Esophagus muscularis mucosa (tissue), 4 donors: ENCODE measurements at regions not wholly inside any gene's neighbourhood (a gene's known extent, or its start where the extent isn't known, plus 50 kb on each side); places are given as distances from the start of the nearest gene placed in this dataset.

ENCODE experiments used
- DNase-seq: peaks from one replicate; pipeline ENCODE4 v3.0.0-alpha.2; 2017; ENCODE audit errors: extremely low spot score
- H3K27ac ChIP-seq, 4 donors: fragments of 200-600 bp; sonication (generic); replicated peaks in 1 of 4; 1 replicate in 3 of 4; 2 replicates in 1 of 4; pipeline ENCODE4 v1.5.1; 2016 to 2019; ENCODE audit warnings: mild to moderate bottlenecking in 1 of 4
- H3K27me3 ChIP-seq, 4 donors: fragments of 200-600 bp; sonication (generic); one replicate each; pipeline versions ENCODE4 v1.5.1 to v1.6.0; 2016 to 2019
- H3K36me3 ChIP-seq, 4 donors: fragments of 200-600 bp; sonication (generic); one replicate each; pipeline ENCODE4 v1.5.1; 2016 to 2019
- H3K4me1 ChIP-seq, 4 donors: fragments of 200-600 bp; sonication (generic); one replicate each; pipeline ENCODE4 v1.5.1; 2016 to 2019
- H3K4me3 ChIP-seq, 4 donors: fragments of 200-600 bp; sonication (generic); 1 replicate in 2 of 4; 2 replicates in 2 of 4; pipeline ENCODE4 v1.5.1; 2016 to 2019; ENCODE audit warnings: mild to moderate bottlenecking in 4 of 4, moderate library complexity in 1 of 4
- H3K9me3 ChIP-seq, 4 donors: fragments of 200-600 bp; sonication (generic); 1 replicate in 3 of 4; 2 replicates in 1 of 4; pipeline ENCODE4 v1.5.1; 2016 to 2019
- CTCF ChIP-seq, 3 experiments: fragments of 200-600 bp in 2 of 3; fragments of 450-650 bp in 1 of 3; sonication (generic) in 2 of 3; IDR thresholded peaks; one replicate each; pipeline ENCODE4 v1.5.1; 2017 to 2019; ENCODE audit warnings: antibody characterized with exemption in 3 of 3, mild to moderate bottlenecking in 2 of 3, moderate library complexity in 1 of 3
- EP300 ChIP-seq: sonication (generic); formaldehyde crosslinking; IDR thresholded peaks from one replicate; pipeline ENCODE4 v1.6.1; 2017; ENCODE audit warnings: antibody characterized with exemption
- POLR2A ChIP-seq: fragments of 450-650 bp; IDR thresholded peaks from one replicate; pipeline ENCODE4 v1.6.1; 2017; ENCODE audit warnings: antibody characterized with exemption, moderate library complexity, mild to moderate bottlenecking, low read depth
- POLR2AphosphoS5 ChIP-seq, 2 donors: sonication (generic); formaldehyde crosslinking; IDR thresholded peaks; one replicate each; pipeline ENCODE4 v1.6.1; 2017; ENCODE audit warnings: antibody characterized with exemption in 2 of 2
- WGBS: methylation state at CpG from one replicate; pipeline ENCODE4 v1.1.5; 2018; 5-methylcytosine and 5-hydroxymethylcytosine counted together
- intact Hi-C: fragments of 100-400 bp; cut with DNase I; formaldehyde crosslinking; loops from one replicate; pipeline ENCODE4 v1.15.1; 2023

- TF ChIP-seq EP300, result no peak
- no peak for TF ChIP-seq POLR2A
- TF ChIP-seq POLR2AphosphoS5 (IDR thresholded peaks at IDR 0.05), result no peak
- TF ChIP-seq CTCF (IDR thresholded peaks at IDR 0.05), result no peak
- no peaks in the 10 kb centered on the region for H3K4me1 ChIP-seq
- H3K27ac ChIP-seq, result no peak overlapping the region
- DNase-seq, result peak; percentile 84
- 66% methylated on average over 13 of the region's 22 CpGs for WGBS
- no peak overlapping the region for H3K4me3 ChIP-seq
- peaks cover 0 to 36% (median 0%) of the 10 kb centered on the region in 4 donors for H3K27me3 ChIP-seq
- intact Hi-C loops, result no loop called here
- H3K36me3 ChIP-seq, result no peaks in the 10 kb centered on the region
- H3K9me3 ChIP-seq, result no peaks in the 10 kb centered on the region
Observed at GRCh38 chr10:130809761-130810515, 501.6 kb downstream of the TCERG1L start.

GRCh38 chr10:130810856-130811255, 500.7 kb downstream of the TCERG1L start:
- intact Hi-C loops, result no loop called here
- peak; percentile 77 for DNase-seq
- no peak overlapping the region for H3K4me3 ChIP-seq
- H3K36me3 ChIP-seq, result no peaks in the 10 kb centered on the region
- no peak overlapping the region for H3K27ac ChIP-seq
- WGBS, result 86% methylated on average over 14 of the region's 14 CpGs
- no peaks in the 10 kb centered on the region for H3K4me1 ChIP-seq
- TF ChIP-seq EP300 (no peak), POLR2A (no peak), POLR2AphosphoS5 (IDR thresholded peaks at IDR 0.05) (no peak), CTCF (IDR thresholded peaks at IDR 0.05) (no peak)
- H3K27me3 ChIP-seq, result peaks cover 0 to 28% (median 0%) of the 10 kb centered on the region in 4 donors
- no peaks in the 10 kb centered on the region for H3K9me3 ChIP-seq

- H3K4me3 ChIP-seq, result no peak overlapping the region
- peak; percentile 87 for DNase-seq
- 84% methylated on average over 12 of the region's 14 CpGs for WGBS
- no peaks in the 10 kb centered on the region for H3K4me1 ChIP-seq
- no peak overlapping the region for H3K27ac ChIP-seq
- no peaks in the 10 kb centered on the region for H3K36me3 ChIP-seq
- intact Hi-C loops, result no loop called here
- peaks cover 0 to 28% (median 0%) of the 10 kb centered on the region in 4 donors for H3K27me3 ChIP-seq
- TF ChIP-seq POLR2A (no peak), POLR2AphosphoS5 (IDR thresholded peaks at IDR 0.05) (no peak), EP300 (no peak), CTCF (IDR thresholded peaks at IDR 0.05) (no peak)
- no peaks in the 10 kb centered on the region for H3K9me3 ChIP-seq
Observed at GRCh38 chr10:130812381-130813148, 499.0 kb downstream of the TCERG1L start.

GRCh38 chr10:130814610-130815009, 496.9 kb downstream of the TCERG1L start:
- no peaks in the 10 kb centered on the region for H3K4me1 ChIP-seq
- DNase-seq, result peak; percentile 78
- WGBS, result 82% methylated on average over 7 of the region's 7 CpGs
- H3K4me3 ChIP-seq, result no peak overlapping the region
- H3K36me3 ChIP-seq, result no peaks in the 10 kb centered on the region
- TF ChIP-seq POLR2A (no peak), EP300 (no peak), CTCF (IDR thresholded peaks at IDR 0.05) (no peak), POLR2AphosphoS5 (IDR thresholded peaks at IDR 0.05) (no peak)
- peaks cover 0 to 23% (median 0%) of the 10 kb centered on the region in 4 donors for H3K27me3 ChIP-seq
- intact Hi-C loops, result no loop called here
- H3K9me3 ChIP-seq, result no peaks in the 10 kb centered on the region
- no peak overlapping the region for H3K27ac ChIP-seq
